GM21360 (cell line): ENCODE measurements at regions not wholly inside any gene's neighbourhood (a gene's known extent, or its start where the extent isn't known, plus 50 kb on each side); places are given as distances from the start of the nearest gene placed in this dataset.
A peak's percentile ranks its signal among the peaks of the same experiment; 100 is the strongest.
"Not testable (repeated sequence)": the region's sequence is repeated elsewhere in the genome, so short reads cannot be mapped to it uniquely, and the experiment has no call there.

Experiments used
- ATAC-seq: cut with Tn5 transposase; IDR thresholded peaks from one replicate; pipeline ENCODE4 v1.9.1; 2021; ENCODE audit warnings: mild to moderate bottlenecking, moderate library complexity; ENCODE audit not compliant: unreplicated experiment

DNA sequence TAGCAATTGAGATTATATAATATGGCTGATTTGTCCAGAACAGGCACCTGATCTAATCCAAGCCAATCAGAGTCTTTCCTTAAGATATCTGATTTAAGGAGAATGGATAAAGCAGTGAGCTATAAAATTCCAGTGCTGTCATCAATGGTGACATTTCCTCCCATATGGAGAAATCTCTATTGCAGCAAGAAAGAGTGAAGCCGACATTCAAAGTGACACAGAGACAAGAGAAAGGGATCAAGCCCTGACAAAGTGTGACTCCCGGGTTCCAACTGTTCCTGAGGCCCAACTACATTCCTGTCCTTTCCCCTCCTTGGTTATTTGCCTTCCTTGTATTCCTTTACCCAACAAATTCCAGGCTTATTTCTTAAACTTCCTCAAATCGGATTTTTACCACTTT, 430.0 kb upstream of the SOX5 start:
- ATAC-seq: no peak

DNA sequence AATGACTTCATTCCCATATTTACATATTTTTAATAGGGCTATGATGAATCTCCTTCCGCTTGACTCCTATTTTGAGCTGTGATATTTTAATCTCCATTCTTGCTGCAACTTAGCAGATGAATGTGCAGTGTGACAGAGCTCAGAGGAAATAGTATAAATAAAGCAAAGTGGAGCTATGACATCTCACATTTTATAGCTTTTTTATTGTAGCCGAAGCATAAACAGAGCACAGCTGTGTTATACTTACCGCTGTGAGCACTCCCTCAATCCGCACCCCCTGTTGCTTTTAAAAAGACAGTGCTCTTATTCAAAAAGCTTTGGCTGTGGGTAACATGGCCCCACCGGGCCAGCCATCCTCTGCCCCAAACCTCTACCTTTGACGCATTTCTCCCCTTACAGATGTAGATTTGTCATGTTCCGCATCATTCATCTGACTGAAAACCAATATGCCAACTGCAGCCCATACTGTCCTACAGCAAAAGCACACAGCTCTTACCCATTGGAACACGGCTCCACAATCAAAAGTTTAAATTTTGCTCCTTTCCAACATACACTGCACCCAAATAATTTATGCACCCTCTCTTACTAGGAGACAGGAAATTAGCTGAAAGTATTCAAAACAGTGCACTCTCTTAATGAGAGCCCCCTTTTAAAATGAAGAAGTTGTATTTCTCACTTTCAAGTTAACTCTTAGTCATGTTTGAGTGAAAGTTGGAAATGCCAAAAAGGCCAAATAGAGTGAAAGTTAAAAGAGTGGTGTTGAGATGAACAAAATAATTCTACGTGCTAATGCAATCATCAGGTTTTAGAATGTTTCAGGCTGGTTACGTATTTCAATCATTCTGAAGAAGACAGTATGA, 429.3 kb upstream of the SOX5 start:
- peak; percentile 69 for ATAC-seq

GRCh38 chr12:24374452-24374851, 425.0 kb upstream of the SOX5 start:
- ATAC-seq: no peak

DNA sequence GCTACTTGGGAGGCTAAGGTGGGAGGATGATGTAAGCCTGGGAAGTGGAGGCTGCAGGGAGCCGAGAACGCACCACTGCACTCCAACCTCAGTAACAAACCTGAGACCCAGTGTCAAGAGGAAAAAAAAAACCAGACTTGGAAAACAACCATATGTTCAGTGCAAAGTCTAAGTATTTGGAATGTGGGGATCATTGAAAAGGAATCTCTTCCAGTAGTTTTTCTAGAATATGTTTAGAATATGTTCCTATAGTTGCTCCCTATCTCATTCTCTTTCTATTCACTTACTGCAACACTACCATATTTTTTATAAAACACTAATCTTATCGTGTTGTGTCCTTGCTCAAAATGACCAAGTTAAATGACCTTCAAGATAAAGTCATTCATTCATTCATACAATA, 423.5 kb upstream of the SOX5 start:
- no peak for ATAC-seq

GRCh38 chr12:24366514-24366913, 417.0 kb upstream of the SOX5 start:
- ATAC-seq: no peak

DNA sequence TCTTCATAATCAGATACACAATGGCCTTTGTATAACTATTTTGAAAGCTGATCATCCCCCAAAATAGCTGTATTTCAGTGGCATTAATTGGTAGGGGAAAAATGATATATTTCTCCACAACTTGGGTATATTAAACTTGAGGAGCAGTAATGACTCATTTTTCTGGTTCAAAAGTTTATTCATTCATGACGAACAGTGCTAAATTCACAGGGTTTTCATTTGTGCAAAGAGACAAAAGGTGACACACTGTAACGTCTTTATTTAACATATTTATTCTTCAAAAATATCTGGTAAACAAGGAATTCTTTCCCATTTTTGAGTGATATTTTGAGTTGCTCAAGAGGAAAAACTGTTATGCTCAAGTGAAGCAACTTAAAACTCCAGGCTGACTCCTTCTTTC, 415.5 kb upstream of the SOX5 start:
- no peak for ATAC-seq

- ATAC-seq: no peak
These were observed 413.8 kb upstream of the SOX5 start for GRCh38 chr12:24363177-24363754.

DNA sequence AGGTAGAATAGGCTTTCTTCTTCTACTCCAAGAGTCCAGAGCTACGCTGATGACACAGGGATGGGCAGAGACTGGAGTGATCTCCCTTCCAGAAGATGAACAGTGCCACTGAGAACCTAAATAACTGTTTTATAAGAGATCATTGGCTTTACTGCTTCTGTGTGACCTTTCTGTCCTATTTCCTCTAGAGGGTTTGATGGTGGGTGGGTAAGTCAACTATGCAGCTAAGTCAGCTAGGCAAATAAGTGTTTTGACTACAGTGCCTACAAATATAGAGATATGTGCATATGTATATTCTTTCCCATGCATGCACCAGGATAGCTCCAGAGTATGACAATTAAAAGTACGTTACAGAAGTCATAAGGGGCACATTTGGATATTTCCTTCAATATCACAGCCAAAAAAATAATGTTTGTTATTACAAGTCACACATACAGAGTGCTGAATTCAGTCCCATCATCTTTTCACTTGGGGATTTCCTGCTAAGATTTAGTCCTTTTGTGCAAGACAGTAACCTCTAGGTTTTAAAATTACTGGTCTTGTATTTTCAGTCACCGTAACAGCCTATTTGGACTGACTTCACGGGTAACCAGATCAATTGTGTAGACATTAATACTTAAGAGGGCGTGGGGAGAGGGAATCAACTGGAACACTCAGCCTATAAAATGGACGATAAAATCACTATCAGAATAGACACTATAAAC, 412.6 kb upstream of the SOX5 start:
- ATAC-seq: no peak

- ATAC-seq: peak; percentile 79
These were observed 411.4 kb upstream of the SOX5 start for GRCh38 chr12:24360907-24361306.

- no peak for ATAC-seq
These were observed 411.0 kb upstream of the SOX5 start for GRCh38 chr12:24360461-24360860.

- ATAC-seq: no peak
These were observed 410.6 kb upstream of the SOX5 start for GRCh38 chr12:24360057-24360456.

- ATAC-seq: no peak
These were observed 409.9 kb upstream of the SOX5 start for GRCh38 chr12:24359418-24359817.

DNA sequence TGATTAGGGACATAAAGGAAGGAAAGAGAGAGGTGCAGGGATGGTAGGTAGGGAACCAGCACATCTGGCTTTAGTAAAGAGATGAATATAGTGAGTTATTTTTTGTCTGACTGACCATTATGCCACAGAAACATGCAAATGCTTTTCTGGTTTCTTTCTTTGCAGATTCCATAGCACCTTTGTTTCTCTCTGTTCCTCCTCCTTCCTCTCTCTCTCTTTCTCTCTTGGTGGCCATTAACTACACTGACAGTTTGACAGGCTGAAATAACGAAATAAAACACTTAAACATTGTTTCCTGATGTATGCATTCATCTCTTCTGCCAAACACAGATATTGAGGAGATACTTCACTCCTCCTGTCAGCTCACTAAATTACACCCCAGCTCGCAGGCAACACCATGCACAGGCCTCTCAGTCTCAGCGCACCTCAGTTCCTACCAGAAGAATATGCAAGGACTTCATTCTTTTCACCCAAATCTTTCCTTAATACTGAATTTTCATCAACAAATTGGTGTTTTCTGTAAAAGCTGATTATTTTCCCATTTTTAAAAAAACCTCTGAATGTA, 406.9 kb upstream of the SOX5 start:
- ATAC-seq: peak; percentile 51

DNA sequence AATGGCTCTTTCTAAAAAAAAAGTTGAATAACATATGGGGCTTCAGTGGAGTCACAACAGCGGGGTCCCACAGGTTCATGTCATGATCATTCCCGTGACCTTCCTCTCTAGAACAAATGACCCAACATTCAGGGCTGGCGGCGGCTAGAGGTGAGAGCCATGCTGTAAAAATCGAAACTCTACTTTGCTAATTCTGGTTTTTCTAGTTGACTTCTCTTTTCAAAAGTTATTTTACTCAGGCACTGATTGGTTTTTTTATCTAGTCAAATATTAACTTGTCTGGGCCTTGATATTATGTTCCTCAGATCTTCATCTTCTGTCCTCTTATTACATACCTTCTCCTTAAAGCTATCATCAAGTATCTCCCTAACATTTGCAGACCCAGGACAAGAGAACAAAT, 402.9 kb upstream of the SOX5 start:
- ATAC-seq: no peak

DNA sequence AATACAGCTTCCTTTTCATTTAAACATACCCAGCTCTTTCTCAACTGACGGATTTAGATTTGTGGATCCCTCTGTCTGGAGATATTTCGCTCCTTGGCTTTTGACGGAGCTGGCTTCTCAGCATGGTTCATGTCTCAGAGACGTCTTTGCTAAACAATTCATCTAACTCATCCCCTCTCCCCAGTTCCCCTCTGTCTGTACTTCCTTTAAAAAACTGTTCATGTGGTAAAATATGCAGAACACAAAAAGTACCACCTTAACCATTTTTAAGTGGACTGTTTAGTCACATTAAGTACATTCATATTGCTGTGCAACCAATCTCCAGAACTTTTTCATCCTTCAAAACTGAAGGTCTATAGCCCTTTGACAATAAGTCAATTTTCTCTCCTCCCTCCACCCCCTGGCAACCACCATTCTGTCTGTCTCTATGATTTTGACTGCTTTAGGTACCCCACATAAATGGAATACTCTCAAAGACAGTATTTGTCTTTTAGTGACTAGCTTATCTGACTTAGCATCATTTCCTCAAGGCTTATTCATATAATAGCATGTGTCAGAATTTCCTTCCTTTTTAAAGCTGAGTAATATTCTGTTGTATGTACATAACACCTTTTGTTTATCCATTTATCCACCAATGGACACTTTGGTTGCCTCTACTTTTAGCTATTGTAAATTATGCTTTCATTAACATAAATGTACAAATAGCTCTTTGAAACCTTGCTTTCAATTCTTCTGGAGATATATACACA, 399.8 kb upstream of the SOX5 start:
- no peak for ATAC-seq

GRCh38 chr12:24348180-24348579, 398.7 kb upstream of the SOX5 start:
- ATAC-seq: not testable (repeated sequence)

DNA sequence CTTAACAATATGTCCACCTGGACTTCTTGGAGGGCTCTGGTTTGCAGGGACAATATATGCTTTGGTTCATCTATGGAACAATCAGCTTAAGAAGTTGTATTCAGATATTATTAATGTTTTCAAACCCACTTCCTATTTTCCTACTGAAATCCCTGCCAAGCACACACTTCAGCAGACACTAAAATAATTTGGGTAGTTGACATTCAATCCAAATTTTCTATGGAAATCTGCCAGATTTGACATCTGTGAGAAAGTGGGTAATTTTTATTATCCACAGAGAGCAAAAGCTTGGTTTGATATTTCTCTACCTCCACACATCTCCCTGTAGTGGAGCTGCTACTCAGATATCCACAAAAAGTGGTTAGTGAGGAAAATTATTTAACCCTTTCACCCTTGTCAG, 378.8 kb upstream of the SOX5 start:
- no peak for ATAC-seq

DNA sequence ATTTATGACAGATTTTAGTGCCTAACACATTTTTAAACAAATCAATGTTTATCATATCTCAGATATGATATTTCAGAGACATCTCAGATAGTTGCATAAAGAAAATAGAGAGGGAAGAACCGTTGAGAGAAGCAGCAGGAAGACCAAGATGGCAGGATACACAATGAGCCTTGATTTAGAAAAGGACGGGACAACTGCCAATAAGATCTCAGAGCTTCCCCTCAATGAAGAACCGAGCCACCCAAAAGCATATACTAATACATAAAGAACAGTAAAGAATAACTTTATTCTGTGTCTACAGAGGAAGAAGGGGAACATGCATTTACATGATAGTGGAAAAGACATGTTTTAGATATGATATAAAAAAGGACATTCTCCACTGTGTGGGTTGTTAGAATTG, 375.9 kb upstream of the SOX5 start:
- no peak for ATAC-seq

DNA sequence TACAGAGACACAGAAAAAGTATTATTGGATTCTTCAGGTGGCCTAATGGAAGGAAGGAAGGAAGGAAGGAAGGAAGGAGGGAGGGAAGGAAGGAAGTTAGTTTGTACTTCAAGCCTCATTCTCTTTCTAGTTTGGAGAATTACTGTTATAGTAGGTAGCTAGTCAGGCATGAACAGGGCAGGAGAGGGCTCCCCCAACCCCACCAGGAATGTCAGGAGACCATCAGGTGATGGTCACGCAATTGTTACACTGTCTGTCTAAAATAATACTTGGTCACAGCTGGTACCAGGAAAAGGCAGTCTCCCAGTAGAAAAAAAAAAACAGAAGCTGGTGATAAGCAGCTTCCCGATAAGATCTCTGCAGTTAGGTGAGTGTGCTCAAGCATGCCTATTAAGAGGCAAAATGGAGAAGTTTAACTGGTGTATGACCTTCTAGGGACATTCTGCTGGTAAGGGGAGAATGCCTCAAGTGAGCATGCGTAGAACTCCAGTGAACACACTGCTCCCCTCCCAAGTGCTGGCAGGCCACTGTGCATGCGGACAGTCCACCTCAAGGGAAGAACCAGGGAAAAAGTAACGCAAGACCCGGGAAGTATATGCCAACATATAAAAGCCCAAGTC, 358.4 kb upstream of the SOX5 start:
- ATAC-seq: no peak

GRCh38 chr12:24307153-24307552, 357.7 kb upstream of the SOX5 start:
- ATAC-seq: no peak

DNA sequence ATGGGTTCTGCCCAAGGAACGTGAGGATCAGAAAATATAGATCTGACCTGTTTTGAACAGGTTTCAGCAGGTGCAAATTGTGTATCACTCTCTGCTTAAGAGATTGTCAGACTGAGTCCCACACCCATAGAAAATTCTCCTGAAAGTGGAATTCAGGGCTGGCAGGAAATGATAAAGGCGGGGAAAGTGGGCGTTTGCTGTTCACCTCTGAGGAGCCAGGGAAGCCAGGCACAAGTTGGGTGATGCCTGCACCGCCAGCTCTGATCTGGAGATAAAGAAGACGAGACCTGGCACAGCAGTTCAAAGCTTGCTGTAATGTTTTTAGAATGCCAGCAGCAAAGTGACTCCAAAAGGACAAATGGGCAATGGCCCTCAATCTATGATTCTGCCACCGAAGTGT, 356.5 kb upstream of the SOX5 start:
- ATAC-seq: no peak
